K562 (cell line): ENCODE measurements at regions not wholly inside any gene's neighbourhood (a gene's known extent, or its start where the extent isn't known, plus 50 kb on each side); places are given as distances from the start of the nearest gene placed in this dataset.

ENCODE experiments used
- ARID1B ChIP-seq: fragments of 450-650 bp; IDR thresholded peaks from 2 replicates; pipeline ENCODE4 v1.6.1; 2016; ENCODE audit warnings: antibody characterized with exemption, mild to moderate bottlenecking, inconsistent platforms
- ATF6 ChIP-seq: sonication (generic); formaldehyde crosslinking; IDR thresholded peaks from 2 replicates; pipeline ENCODE4 v1.4.0; 2020; ENCODE audit warnings: mild to moderate bottlenecking, missing genetic modification reagents
- CLOCK ChIP-seq: fragments of 250-450 bp; sonication (Bioruptor Pico); IDR thresholded peaks from 2 replicates; pipeline ENCODE4 v1.4.0; 2020; ENCODE audit warnings: mild to moderate bottlenecking, moderate library complexity, borderline replicate concordance
- DDX20 ChIP-seq: fragments of 450-650 bp; IDR thresholded peaks from 2 replicates; pipeline ENCODE4 v1.6.1; 2016; ENCODE audit warnings: missing genetic modification characterization, low read depth, mild to moderate bottlenecking, missing compliant biosample characterization, moderate library complexity
- E2F4 ChIP-seq: sonication (generic); formaldehyde crosslinking; IDR thresholded peaks from 2 replicates; pipeline ENCODE4 v1.8.0; 2022; ENCODE audit warnings: mild to moderate bottlenecking, low read depth, missing genetic modification reagents
- HMG20B ChIP-seq: fragments of 250-450 bp; sonication (Bioruptor Pico); IDR thresholded peaks from 2 replicates; pipeline ENCODE4 v1.5.0; 2021; ENCODE audit warnings: mild to moderate bottlenecking
- KDM5B ChIP-seq: fragments of 200-600 bp; sonication (generic); IDR thresholded peaks from 2 replicates; pipeline ENCODE4 v1.6.1; 2012; ENCODE audit warnings: low read depth, mild to moderate bottlenecking, moderate library complexity, low read length, control low read depth, inconsistent platforms; ENCODE audit not compliant: insufficient replicate concordance
- L3MBTL2 ChIP-seq: fragments of 450-650 bp; IDR thresholded peaks from 2 replicates; pipeline ENCODE4 v1.6.1; 2016; ENCODE audit warnings: mild to moderate bottlenecking, moderate library complexity
- NBN ChIP-seq: fragments of 450-650 bp; IDR thresholded peaks from 2 replicates; pipeline ENCODE4 v1.6.1; 2016; ENCODE audit warnings: low read depth, mild to moderate bottlenecking
- NFXL1 ChIP-seq: fragments of 450-650 bp; formaldehyde crosslinking; IDR thresholded peaks from 2 replicates; pipeline ENCODE4 v1.4.0; 2021; ENCODE audit warnings: mild to moderate bottlenecking
- NR0B1 ChIP-seq: fragments of 450-650 bp; IDR thresholded peaks from one replicate; pipeline ENCODE4 v1.6.1; 2018; ENCODE audit warnings: mild to moderate bottlenecking, moderate library complexity; ENCODE audit not compliant: partially characterized antibody
- POLR3A ChIP-seq: IDR thresholded peaks from 2 replicates; pipeline ENCODE4 v1.6.1; 2011; ENCODE audit warnings: borderline replicate concordance, mild to moderate bottlenecking, moderate library complexity; ENCODE audit not compliant: insufficient read length, insufficient read depth; ENCODE audit errors: extremely low read depth
- RFX1 ChIP-seq: fragments of 450-650 bp; IDR thresholded peaks from 2 replicates; pipeline ENCODE4 v1.6.1; 2016; ENCODE audit warnings: mild to moderate bottlenecking, moderate library complexity
- RFX7 ChIP-seq: fragments of 250-450 bp; sonication (Bioruptor Pico); IDR thresholded peaks from 2 replicates; pipeline ENCODE4 v1.5.1; 2021; ENCODE audit warnings: mild to moderate bottlenecking
- SIN3A ChIP-seq, 2 experiments: fragments of 150-350 bp in 1 of 2; IDR thresholded peaks; 2 replicates each; pipeline ENCODE4 v1.6.1; 2011 to 2016; ENCODE audit warnings: borderline replicate concordance in 2 of 2, low read depth in 2 of 2, low read length in 2 of 2, mild to moderate bottlenecking in 2 of 2, moderate library complexity in 2 of 2; ENCODE audit not compliant: control insufficient read depth in 1 of 2
- TEAD2 ChIP-seq: fragments of 450-650 bp; IDR thresholded peaks from 2 replicates; pipeline ENCODE4 v1.6.1; 2016; ENCODE audit warnings: missing genetic modification characterization, control low read depth, missing compliant biosample characterization
- YBX1 ChIP-seq: fragments of 450-650 bp; IDR thresholded peaks from 2 replicates; pipeline ENCODE4 v1.7.1; 2016; ENCODE audit warnings: mild to moderate bottlenecking
- ZNF436 ChIP-seq: fragments of 250-450, 450-650 bp; sonication (Bioruptor Pico); formaldehyde crosslinking; IDR thresholded peaks from 2 replicates; pipeline ENCODE4 v1.7.0; 2020; ENCODE audit warnings: mild to moderate bottlenecking
- ZNF511 ChIP-seq: sonication (generic); formaldehyde crosslinking; IDR thresholded peaks from 2 replicates; pipeline ENCODE4 v1.8.0; 2022; ENCODE audit warnings: mild to moderate bottlenecking, missing genetic modification reagents
- ZNF778 ChIP-seq: fragments of 450-650 bp; formaldehyde crosslinking; IDR thresholded peaks from 2 replicates; pipeline ENCODE4 v1.4.0; 2020; ENCODE audit warnings: mild to moderate bottlenecking, moderate library complexity
- ZSCAN29 ChIP-seq: fragments of 450-650 bp; IDR thresholded peaks from 2 replicates; pipeline ENCODE4 v1.6.1; 2017
- ZZZ3 ChIP-seq: fragments of 450-650 bp; IDR thresholded peaks from 2 replicates; pipeline ENCODE4 v1.6.1; 2016; ENCODE audit warnings: antibody characterized with exemption, mild to moderate bottlenecking, moderate library complexity

GRCh38 chr15:67900621-67901147 lies 60.8 kb upstream of the RNU6-1 start (continued):
- peak; percentile 97 for TF ChIP-seq DDX20
- no peak for TF ChIP-seq NBN
- no peak for TF ChIP-seq POLR3A
- no peak for TF ChIP-seq ZNF436 (CRISPR knock-in tag)
- peak; percentile 81; the same call in 1 of the 2 replicates for TF ChIP-seq CLOCK
- TF ChIP-seq KDM5B, result no peak
- TF ChIP-seq ARID1B, result peak; percentile 53; the same call in 1 of the 2 replicates
- no peak for TF ChIP-seq ZNF778 (CRISPR knock-in tag)
- TF ChIP-seq YBX1, result no peak
- no peak for TF ChIP-seq L3MBTL2
- TF ChIP-seq RFX7 (CRISPR knock-in tag), result 0 out of 2 replicates have a peak, but pooled peaks have one; percentile 37
- TF ChIP-seq ZSCAN29, result no peak
- TF ChIP-seq ZNF511, result no peak
- TF ChIP-seq RFX1, result no peak
- TF ChIP-seq TEAD2 (tag), result peak; percentile 93
- no peak for TF ChIP-seq SIN3A (IDR thresholded peaks at IDR 0.05; ENCODE audit: borderline replicate concordance in 2 of 2, control insufficient read depth in 1 of 2, low read depth in 2 of 2, low read length in 2 of 2)
- TF ChIP-seq ATF6, result no peak
- no peak for TF ChIP-seq E2F4 (CRISPR knock-in tag)
- peak; percentile 99 for TF ChIP-seq NFXL1 (CRISPR knock-in tag)
- TF ChIP-seq HMG20B (CRISPR knock-in tag), result 0 out of 2 replicates have a peak, but pooled peaks have one; percentile 62
- no peak for TF ChIP-seq NR0B1
- no peak for TF ChIP-seq ZZZ3
